Kidney (tissue), 13 donors: ENCODE measurements at regions not wholly inside any gene's neighbourhood (a gene's known extent, or its start where the extent isn't known, plus 50 kb on each side); places are given as distances from the start of the nearest gene placed in this dataset.

Experiments
- DNase-seq, 5 donors: peaks; one replicate each; pipeline ENCODE4 v3.0.0-alpha.2; 2013 to 2020
- FAIRE-seq: peaks from 2 replicates; lab custom pipeline; 2012; peaks lifted over from hg19 to GRCh38; lab: Jason Lieb, UNC
- H3K27ac ChIP-seq, 2 donors: one replicate each; pipeline ENCODE4 v1.7.0; 2013; ENCODE audit warnings: low read depth in 2 of 2, low read length in 2 of 2, inconsistent platforms in 1 of 2
- H3K27me3 ChIP-seq: one replicate; pipeline ENCODE4 v1.7.1; 2013; ENCODE audit warnings: low read length, inconsistent platforms; ENCODE audit not compliant: control insufficient read depth, insufficient read depth
- H3K36me3 ChIP-seq, 3 donors: one replicate each; pipeline versions ENCODE4 v1.7.0 to v1.7.1; 2013; ENCODE audit warnings: low read length in 3 of 3, control low read depth in 1 of 3, inconsistent platforms in 1 of 3; ENCODE audit not compliant: insufficient read depth in 3 of 3, control insufficient read depth in 2 of 3
- H3K4me1 ChIP-seq, 3 donors: one replicate each; pipeline versions ENCODE4 v1.7.0 to v1.7.1; 2013; ENCODE audit warnings: low read length in 3 of 3, inconsistent platforms in 1 of 3, low read depth in 1 of 3; ENCODE audit not compliant: control insufficient read depth in 2 of 3, insufficient read depth in 2 of 3
- H3K4me3 ChIP-seq, 3 donors: one replicate each; pipeline versions ENCODE4 v1.7.0 to v1.8.1; 2013; ENCODE audit warnings: low read length in 3 of 3, control low read depth in 1 of 3, inconsistent platforms in 1 of 3
- H3K9ac ChIP-seq, 3 donors: one replicate each; pipeline versions ENCODE4 v1.7.0 to v1.7.1; 2013; ENCODE audit warnings: low read length in 3 of 3, control low read depth in 1 of 3, inconsistent platforms in 1 of 3
- H3K9me3 ChIP-seq, 3 donors: one replicate each; pipeline versions ENCODE4 v1.7.0 to v1.7.1; 2013; ENCODE audit warnings: low read length in 3 of 3, control low read depth in 1 of 3, inconsistent platforms in 1 of 3; ENCODE audit not compliant: control insufficient read depth in 2 of 3, insufficient read depth in 1 of 3
- intact Hi-C: fragments of 100-400 bp; cut with DNase I; formaldehyde crosslinking; loops from one replicate; pipeline ENCODE4 v1.11.1; 2022
- TF ChIP-seq, protein P1 (sequence below): IDR thresholded peaks from 3 replicates; pipeline ENCODE4 v1.5.1; 2012; ENCODE audit warnings: mild to moderate bottlenecking, moderate library complexity, borderline replicate concordance; ENCODE audit not compliant: insufficient read depth; ENCODE audit errors: extremely low read depth
- donor health status: control.
- donor health status: control.
- donor health status: control.
- donor health status: control.
- donor health status: control.
- donor health status: DM: yes; HTN: yes; CAD: no.
- donor health status: Normal renal cell carcinoma (clear cell type).

DNA sequence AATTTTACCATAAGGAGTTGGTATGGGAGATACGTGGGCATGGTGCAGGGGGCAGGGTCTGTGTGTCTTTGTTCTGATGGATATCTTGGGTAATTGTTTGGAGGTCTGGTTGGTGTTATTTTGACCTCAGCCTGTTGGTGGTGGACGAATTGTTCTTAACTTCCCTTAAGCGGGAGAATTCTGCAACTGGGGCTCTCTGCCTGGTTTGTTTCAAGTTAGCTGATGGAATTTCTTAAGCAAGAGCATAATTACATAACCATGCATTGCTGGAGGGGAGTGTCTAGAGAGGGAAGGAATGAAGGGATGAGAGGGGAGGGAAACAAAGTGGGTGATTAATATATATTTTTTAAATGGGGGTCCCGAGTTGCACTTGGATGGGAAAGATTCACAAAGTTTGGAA, 908.5 kb upstream of the RAG2 start:
- no peak for FAIRE-seq
- no peaks in the 10 kb centered on the region for H3K27me3 ChIP-seq
- intact Hi-C loops = no loop called here
- no peaks in the 10 kb centered on the region for H3K9me3 ChIP-seq
- no peak overlapping the region for H3K9ac ChIP-seq
- H3K4me3 ChIP-seq = no peak overlapping the region
- peaks cover 0 to 2% (median 0%) of the 10 kb centered on the region in 3 donors for H3K4me1 ChIP-seq
- no peak overlapping the region for H3K27ac ChIP-seq
- TF ChIP-seq, protein P1, sequence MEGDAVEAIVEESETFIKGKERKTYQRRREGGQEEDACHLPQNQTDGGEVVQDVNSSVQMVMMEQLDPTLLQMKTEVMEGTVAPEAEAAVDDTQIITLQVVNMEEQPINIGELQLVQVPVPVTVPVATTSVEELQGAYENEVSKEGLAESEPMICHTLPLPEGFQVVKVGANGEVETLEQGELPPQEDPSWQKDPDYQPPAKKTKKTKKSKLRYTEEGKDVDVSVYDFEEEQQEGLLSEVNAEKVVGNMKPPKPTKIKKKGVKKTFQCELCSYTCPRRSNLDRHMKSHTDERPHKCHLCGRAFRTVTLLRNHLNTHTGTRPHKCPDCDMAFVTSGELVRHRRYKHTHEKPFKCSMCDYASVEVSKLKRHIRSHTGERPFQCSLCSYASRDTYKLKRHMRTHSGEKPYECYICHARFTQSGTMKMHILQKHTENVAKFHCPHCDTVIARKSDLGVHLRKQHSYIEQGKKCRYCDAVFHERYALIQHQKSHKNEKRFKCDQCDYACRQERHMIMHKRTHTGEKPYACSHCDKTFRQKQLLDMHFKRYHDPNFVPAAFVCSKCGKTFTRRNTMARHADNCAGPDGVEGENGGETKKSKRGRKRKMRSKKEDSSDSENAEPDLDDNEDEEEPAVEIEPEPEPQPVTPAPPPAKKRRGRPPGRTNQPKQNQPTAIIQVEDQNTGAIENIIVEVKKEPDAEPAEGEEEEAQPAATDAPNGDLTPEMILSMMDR = no peak
- peak in 2 of 5 donors; percentile 6 to 16 for DNase-seq
- H3K36me3 ChIP-seq = no peaks in the 10 kb centered on the region

DNA sequence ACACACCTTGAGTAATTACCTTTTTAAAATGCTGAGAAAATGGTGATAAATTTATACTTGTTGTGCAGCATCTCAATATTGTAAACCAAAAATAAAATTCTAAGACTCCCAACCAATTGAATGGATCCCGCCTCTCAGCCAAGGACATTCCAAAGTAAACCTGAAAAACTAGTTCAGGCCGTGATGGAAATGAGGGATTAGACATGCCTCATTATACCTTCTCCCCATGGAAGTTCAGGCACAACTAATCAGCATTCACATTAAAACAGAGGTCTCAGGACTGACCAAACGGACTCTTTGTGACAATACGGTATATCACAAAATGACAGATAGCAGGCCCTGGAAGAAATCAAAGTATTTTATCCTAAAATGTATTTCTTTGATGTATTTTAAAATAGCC, 907.4 kb upstream of the RAG2 start:
- Histone ChIP-seq H3K4me3 (no peak overlapping the region), H3K36me3 (no peaks in the 10 kb centered on the region), H3K27ac (no peak overlapping the region), H3K27me3 (no peaks in the 10 kb centered on the region), H3K4me1 (peaks cover 0 to 2% (median 0%) of the 10 kb centered on the region in 3 donors), H3K9me3 (no peaks in the 10 kb centered on the region), H3K9ac (no peak overlapping the region)
- intact Hi-C loops = no loop called here
- no peak for FAIRE-seq
- TF ChIP-seq, protein P1 = no peak
- DNase-seq = peak in 3 of 5 donors; percentile 19 to 69 (median 67)

DNA sequence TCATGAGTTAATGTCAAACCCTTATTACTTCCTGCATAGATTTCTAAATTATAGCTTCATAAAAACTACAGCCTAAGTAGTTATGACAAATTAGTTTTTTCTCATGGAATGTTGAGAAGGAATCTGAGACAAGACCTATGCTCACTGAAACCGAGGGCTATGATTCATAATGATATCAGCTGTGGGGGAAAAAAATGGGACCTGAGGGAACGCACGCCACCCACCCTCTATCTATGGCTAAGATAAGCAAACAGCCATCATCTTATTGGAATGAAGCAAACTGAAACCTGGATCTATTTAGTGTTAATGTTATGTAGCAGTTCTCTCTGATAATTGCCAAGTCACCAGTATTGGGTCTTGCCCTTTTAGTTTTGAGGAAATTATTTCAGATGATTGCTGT, 906.9 kb upstream of the RAG2 start:
- Histone ChIP-seq H3K9ac (no peak overlapping the region), H3K27ac (no peak overlapping the region), H3K9me3 (no peaks in the 10 kb centered on the region), H3K36me3 (no peaks in the 10 kb centered on the region), H3K4me3 (no peak overlapping the region), H3K4me1 (peaks cover 0 to 2% (median 0%) of the 10 kb centered on the region in 3 donors), H3K27me3 (no peaks in the 10 kb centered on the region)
- FAIRE-seq = no peak
- TF ChIP-seq, protein P1 = no peak
- peak in 1 of 5 donors; percentile 4 for DNase-seq
- intact Hi-C loops = no loop called here

DNA sequence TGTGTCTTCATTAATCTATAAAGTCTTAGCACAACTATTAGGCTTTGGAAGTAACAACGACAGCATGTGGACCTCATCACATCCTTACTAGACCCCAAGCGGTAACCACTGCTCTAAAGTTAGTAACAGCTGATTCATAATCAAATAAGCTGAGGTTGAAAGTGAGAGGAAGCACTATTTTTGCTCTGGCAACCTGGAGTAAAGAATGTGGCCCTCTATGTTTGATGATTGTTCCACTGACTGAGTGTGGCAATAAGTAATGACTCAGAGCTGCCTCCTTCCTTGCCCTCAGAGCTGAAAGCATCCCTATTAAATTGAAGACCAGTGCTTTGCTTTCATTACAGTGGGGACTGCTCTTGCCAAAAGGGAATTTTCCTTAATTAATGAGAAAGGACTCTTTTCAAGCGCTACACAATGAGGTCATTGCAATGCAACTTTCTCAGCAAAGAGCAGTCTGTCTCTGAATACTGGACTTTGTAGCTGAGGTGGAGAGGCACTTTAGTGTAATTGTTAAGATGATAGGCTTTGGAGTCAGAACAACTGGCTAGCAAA, 906.1 kb upstream of the RAG2 start:
- Histone ChIP-seq H3K9ac (no peak overlapping the region), H3K9me3 (no peaks in the 10 kb centered on the region), H3K36me3 (no peaks in the 10 kb centered on the region), H3K27me3 (no peaks in the 10 kb centered on the region), H3K4me3 (no peak overlapping the region), H3K27ac (no peak overlapping the region), H3K4me1 (peaks cover 0 to 2% (median 0%) of the 10 kb centered on the region in 3 donors)
- TF ChIP-seq, protein P1 = no peak
- FAIRE-seq = no peak
- intact Hi-C loops = no loop called here
- peak in 2 of 5 donors; percentile 34 to 43 for DNase-seq
